ENCODE measurements at regions not wholly inside any gene's neighbourhood (a gene's known extent, or its start where the extent isn't known, plus 50 kb on each side); places are given as distances from the start of the nearest gene placed in this dataset.

GRCh38 chr3:22364851-22365250, 613.8 kb upstream of the ZNF385D start:
- no peak overlapping the region for H3K4ac ChIP-seq (ENCODE audit: low read depth, low read length)
- peaks cover 4% of the 10 kb centered on the region for H3K27me3 Mint-ChIP-seq (ENCODE audit: low read depth)
- no peaks in the 10 kb centered on the region for H3K4me1 Mint-ChIP-seq
- no peak overlapping the region for H4K8ac ChIP-seq (replicated peaks; ENCODE audit: insufficient read length, low read depth, low read length)
- no peak overlapping the region for H4K5ac ChIP-seq (ENCODE audit: insufficient read length, low read depth, low read length)
- H3K14ac ChIP-seq (ENCODE audit: insufficient read depth, low read length), result no peak overlapping the region
- H2AFZ ChIP-seq (ENCODE audit: low read length), result no peak overlapping the region
- H2BK120ac ChIP-seq (ENCODE audit: low read depth, low read length, poor library complexity, severe bottlenecking), result no peak overlapping the region
- no peak overlapping the region for H2BK20ac ChIP-seq (ENCODE audit: low read depth, low read length, poor library complexity, severe bottlenecking)
- no peaks in the 10 kb centered on the region for H3K79me2 ChIP-seq (ENCODE audit: insufficient read depth, low read length)
- TF ChIP-seq CTCF (conservative IDR thresholded peaks at IDR 0.05), result no peak
- H3K36me3 Mint-ChIP-seq (ENCODE audit: insufficient read depth in 1 of 3, low read depth in 3 of 3), result peaks cover 0 to 4% (median 0%) of the 10 kb centered on the region in 3 experiments; a peak in 1 of 7 replicates
- H2BK15ac ChIP-seq (ENCODE audit: low read depth, low read length), result no peak overlapping the region
- no peaks in the 10 kb centered on the region for H3K23me2 ChIP-seq (ENCODE audit: insufficient read length, low read depth, low read length, poor library complexity, severe bottlenecking)
- no peak overlapping the region for H2BK5ac ChIP-seq (ENCODE audit: insufficient read length, low read length)
- no peaks in the 10 kb centered on the region for H3K79me1 ChIP-seq (ENCODE audit: insufficient read depth, low read depth, low read length, poor library complexity, severe bottlenecking)
- no peak overlapping the region for H3K23ac ChIP-seq (ENCODE audit: insufficient read length, low read depth, low read length)
- no peaks in the 10 kb centered on the region for H3K27me3 ChIP-seq (ENCODE audit: insufficient read depth, low read length)
- no peaks in the 10 kb centered on the region for H3K9me3 ChIP-seq (ENCODE audit: control insufficient read depth, low read depth, low read length)
- no peaks in the 10 kb centered on the region for H3K4me1 ChIP-seq (ENCODE audit: insufficient read depth, low read length)
- no peak overlapping the region for H3K27ac ChIP-seq (ENCODE audit: insufficient read length, low read depth, low read length)
- H3K27ac Mint-ChIP-seq, result no peak overlapping the region
- no peak overlapping the region for H3T11ph ChIP-seq (ENCODE audit: low read length)
- peaks cover 0 to 2% of the 10 kb centered on the region in 2 experiments; a peak in 1 of 5 replicates for H3K9me3 Mint-ChIP-seq
- no peak overlapping the region for H4K91ac ChIP-seq (ENCODE audit: insufficient read length, low read depth, low read length)
- no peak overlapping the region for H2BK12ac ChIP-seq (ENCODE audit: insufficient read length, low read depth, low read length)
- DNase-seq, result no peak
- no peaks in the 10 kb centered on the region for H4K20me1 ChIP-seq (ENCODE audit: control insufficient read depth, insufficient read depth, insufficient read length)
- no peak overlapping the region for H3K4me2 ChIP-seq (ENCODE audit: insufficient read depth, insufficient read length, low read length)
- H3K9ac ChIP-seq (ENCODE audit: extremely low read depth, insufficient read length, low read length), result no peak overlapping the region
- H3K18ac ChIP-seq (ENCODE audit: insufficient read length, low read depth, low read length), result no peak overlapping the region
- H3K56ac ChIP-seq (ENCODE audit: insufficient read length, low read depth, low read length), result no peak overlapping the region
- no peak overlapping the region for H3K4me3 Mint-ChIP-seq
- no CpG with 5 or more reads among the region's 1 CpG for WGBS (ENCODE audit: extremely low coverage, insufficient read length, low lambda C conversion rate)
- H2AK5ac ChIP-seq (ENCODE audit: insufficient read length, low read length), result no peak overlapping the region
